ACC112 (cell line): ENCODE measurements at regions not wholly inside any gene's neighbourhood (a gene's known extent, or its start where the extent isn't known, plus 50 kb on each side); places are given as distances from the start of the nearest gene placed in this dataset.
"Not testable (repeated sequence)": the region's sequence is repeated elsewhere in the genome, so short reads cannot be mapped to it uniquely, and the experiment has no call there.

Source experiments
- H2AFZ ChIP-seq: fragments of 200-600 bp; sonication (generic); one replicate; pipeline ENCODE4 v1.6.0; 2017; ENCODE audit warnings: antibody characterized with exemption, low read length; ENCODE audit not compliant: unreplicated experiment
- H3K27ac ChIP-seq: fragments of 200-600 bp; sonication (generic); 2 replicates; pipeline ENCODE4 v1.5.1; 2014; ENCODE audit warnings: low read depth, mild to moderate bottlenecking, antibody characterized with exemption, low read length, moderate library complexity
- H3K27me3 ChIP-seq: fragments of 200-600 bp; sonication (generic); 2 replicates; pipeline ENCODE4 v1.6.1; 2014; ENCODE audit warnings: mild to moderate bottlenecking, antibody characterized with exemption, low read length, moderate library complexity, mixed read lengths; ENCODE audit not compliant: insufficient read depth
- H3K36me3 ChIP-seq: fragments of 200-600 bp; sonication (generic); 2 replicates; pipeline ENCODE4 v1.6.1; 2016; ENCODE audit warnings: mild to moderate bottlenecking, antibody characterized with exemption, low read length, moderate library complexity, mixed read lengths; ENCODE audit not compliant: insufficient read depth
- H3K4me1 ChIP-seq: fragments of 200-600 bp; sonication (generic); one replicate; pipeline ENCODE4 v1.6.1; 2016; ENCODE audit warnings: low read length, mixed read lengths; ENCODE audit not compliant: insufficient read depth, unreplicated experiment, control insufficient read depth
- H3K4me3 ChIP-seq: fragments of 200-600 bp; sonication (generic); 2 replicates; pipeline ENCODE4 v1.5.1; 2014; ENCODE audit warnings: mild to moderate bottlenecking, low read depth, low read length
- H3K79me2 ChIP-seq: fragments of 200-600 bp; sonication (generic); one replicate; pipeline ENCODE4 v1.6.0; 2016; ENCODE audit warnings: low read length; ENCODE audit not compliant: control insufficient read depth, unreplicated experiment, insufficient read depth

- H3K4me3 ChIP-seq = no peak overlapping the region
- H3K4me1 ChIP-seq = no peaks in the 10 kb centered on the region
- H2AFZ ChIP-seq = no peak overlapping the region
- H3K27me3 ChIP-seq = no peaks in the 10 kb centered on the region
- no peaks in the 10 kb centered on the region for H3K79me2 ChIP-seq
- H3K27ac ChIP-seq = no peak overlapping the region
- H3K36me3 ChIP-seq = no peaks in the 10 kb centered on the region
Measured at GRCh38 chr1:208709981-208710380, 465.8 kb upstream of the PLXNA2 start.

- no peaks in the 10 kb centered on the region for H3K27me3 ChIP-seq
- no peak overlapping the region for H3K27ac ChIP-seq
- H2AFZ ChIP-seq = no peak overlapping the region
- H3K4me3 ChIP-seq = no peak overlapping the region
- no peaks in the 10 kb centered on the region for H3K36me3 ChIP-seq
- no peaks in the 10 kb centered on the region for H3K4me1 ChIP-seq
- no peaks in the 10 kb centered on the region for H3K79me2 ChIP-seq
Measured at GRCh38 chr1:208714323-208714722, 470.1 kb upstream of the PLXNA2 start.

GRCh38 chr1:208717525-208717924 lies 473.3 kb upstream of the PLXNA2 start:
- Histone ChIP-seq H3K36me3 (no peaks in the 10 kb centered on the region), H3K79me2 (no peaks in the 10 kb centered on the region), H3K4me1 (no peaks in the 10 kb centered on the region)

GRCh38 chr1:208722592-208722991 lies 478.4 kb upstream of the PLXNA2 start:
- no peak overlapping the region for H2AFZ ChIP-seq
- H3K27me3 ChIP-seq = no peaks in the 10 kb centered on the region
- H3K27ac ChIP-seq = no peak overlapping the region
- no peaks in the 10 kb centered on the region for H3K4me1 ChIP-seq
- H3K36me3 ChIP-seq = no peaks in the 10 kb centered on the region
- H3K4me3 ChIP-seq = no peak overlapping the region
- H3K79me2 ChIP-seq = no peaks in the 10 kb centered on the region

More at GRCh38 chr1:208717525-208717924, 473.3 kb upstream of the PLXNA2 start:
- Histone ChIP-seq H3K27me3 (no peaks in the 10 kb centered on the region), H3K4me3 (no peak overlapping the region), H3K27ac (no peak overlapping the region), H2AFZ (no peak overlapping the region)

GRCh38 chr1:208724079-208724478 lies 479.9 kb upstream of the PLXNA2 start:
- no peaks in the 10 kb centered on the region for H3K27me3 ChIP-seq
- H3K27ac ChIP-seq = no peak overlapping the region
- no peaks in the 10 kb centered on the region for H3K79me2 ChIP-seq
- no peaks in the 10 kb centered on the region for H3K36me3 ChIP-seq
- no peaks in the 10 kb centered on the region for H3K4me1 ChIP-seq
- no peak overlapping the region for H2AFZ ChIP-seq
- no peak overlapping the region for H3K4me3 ChIP-seq

GRCh38 chr1:208728815-208729214 lies 484.6 kb upstream of the PLXNA2 start:
- H3K36me3 ChIP-seq = no peaks in the 10 kb centered on the region
- no peak overlapping the region for H3K4me3 ChIP-seq
- H2AFZ ChIP-seq = no peak overlapping the region
- H3K79me2 ChIP-seq = no peaks in the 10 kb centered on the region
- no peaks in the 10 kb centered on the region for H3K27me3 ChIP-seq
- no peaks in the 10 kb centered on the region for H3K4me1 ChIP-seq
- no peak overlapping the region for H3K27ac ChIP-seq

- no peak overlapping the region for H3K27ac ChIP-seq
- H3K4me1 ChIP-seq = no peaks in the 10 kb centered on the region
- no peak overlapping the region for H3K4me3 ChIP-seq
- no peak overlapping the region for H2AFZ ChIP-seq
- no peaks in the 10 kb centered on the region for H3K79me2 ChIP-seq
- no peaks in the 10 kb centered on the region for H3K27me3 ChIP-seq
- no peaks in the 10 kb centered on the region for H3K36me3 ChIP-seq
Measured at GRCh38 chr1:208731981-208732821, 488.0 kb upstream of the PLXNA2 start.

- H3K27ac ChIP-seq = no peak overlapping the region
- H3K27me3 ChIP-seq = no peaks in the 10 kb centered on the region
- no peaks in the 10 kb centered on the region for H3K4me1 ChIP-seq
- no peaks in the 10 kb centered on the region for H3K36me3 ChIP-seq
- no peaks in the 10 kb centered on the region for H3K79me2 ChIP-seq
- no peak overlapping the region for H2AFZ ChIP-seq
- H3K4me3 ChIP-seq = no peak overlapping the region
Measured at GRCh38 chr1:208737161-208737560, 493.0 kb upstream of the PLXNA2 start.

- H2AFZ ChIP-seq = no peak overlapping the region
- H3K4me1 ChIP-seq = no peaks in the 10 kb centered on the region
- H3K4me3 ChIP-seq = no peak overlapping the region
- H3K27me3 ChIP-seq = no peaks in the 10 kb centered on the region
- H3K36me3 ChIP-seq = no peaks in the 10 kb centered on the region
- H3K27ac ChIP-seq = no peak overlapping the region
- no peaks in the 10 kb centered on the region for H3K79me2 ChIP-seq
Measured at GRCh38 chr1:208737922-208738321, 493.7 kb upstream of the PLXNA2 start.

GRCh38 chr1:208739636-208740035 lies 495.5 kb upstream of the PLXNA2 start:
- not testable (repeated sequence) for H2AFZ ChIP-seq, H3K4me1 ChIP-seq, H3K4me3 ChIP-seq, H3K36me3 ChIP-seq, H3K79me2 ChIP-seq, H3K27me3 ChIP-seq, H3K27ac ChIP-seq

GRCh38 chr1:208741296-208741695 lies 497.1 kb upstream of the PLXNA2 start:
- Histone ChIP-seq H3K36me3 (no peaks in the 10 kb centered on the region), H3K4me1 (no peaks in the 10 kb centered on the region), H2AFZ (no peak overlapping the region), H3K4me3 (no peak overlapping the region), H3K79me2 (no peaks in the 10 kb centered on the region), H3K27ac (no peak overlapping the region), H3K27me3 (no peaks in the 10 kb centered on the region)
